ENCODE measurements at regions not wholly inside any gene's neighbourhood (a gene's known extent, or its start where the extent isn't known, plus 50 kb on each side); places are given as distances from the start of the nearest gene placed in this dataset.

DNA sequence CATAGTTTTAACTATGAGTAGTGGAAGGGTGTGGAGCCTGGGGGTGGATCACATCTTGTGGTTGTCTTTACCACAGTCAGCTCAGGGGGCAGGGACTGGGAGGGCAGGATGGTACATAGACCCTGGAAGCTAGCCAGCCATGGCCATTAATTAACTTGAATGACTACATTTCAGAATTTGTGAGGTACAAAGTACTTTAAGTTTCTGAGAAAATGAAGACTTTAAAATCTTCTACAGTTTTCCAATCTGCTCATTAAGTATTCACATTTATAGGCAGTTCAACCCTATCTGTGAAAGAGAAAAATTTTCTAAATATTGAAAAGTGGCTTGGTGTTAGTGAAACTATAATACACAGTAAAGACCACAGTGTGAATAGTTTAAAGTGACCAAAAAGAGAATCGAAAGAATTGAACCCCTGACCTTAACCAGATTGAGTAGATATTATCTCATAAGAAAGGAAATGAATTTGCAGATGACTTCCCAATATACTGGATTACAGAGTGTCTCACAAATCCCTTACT, 234.2 kb upstream of the MEF2C start:
- TF ChIP-seq, protein P1, sequence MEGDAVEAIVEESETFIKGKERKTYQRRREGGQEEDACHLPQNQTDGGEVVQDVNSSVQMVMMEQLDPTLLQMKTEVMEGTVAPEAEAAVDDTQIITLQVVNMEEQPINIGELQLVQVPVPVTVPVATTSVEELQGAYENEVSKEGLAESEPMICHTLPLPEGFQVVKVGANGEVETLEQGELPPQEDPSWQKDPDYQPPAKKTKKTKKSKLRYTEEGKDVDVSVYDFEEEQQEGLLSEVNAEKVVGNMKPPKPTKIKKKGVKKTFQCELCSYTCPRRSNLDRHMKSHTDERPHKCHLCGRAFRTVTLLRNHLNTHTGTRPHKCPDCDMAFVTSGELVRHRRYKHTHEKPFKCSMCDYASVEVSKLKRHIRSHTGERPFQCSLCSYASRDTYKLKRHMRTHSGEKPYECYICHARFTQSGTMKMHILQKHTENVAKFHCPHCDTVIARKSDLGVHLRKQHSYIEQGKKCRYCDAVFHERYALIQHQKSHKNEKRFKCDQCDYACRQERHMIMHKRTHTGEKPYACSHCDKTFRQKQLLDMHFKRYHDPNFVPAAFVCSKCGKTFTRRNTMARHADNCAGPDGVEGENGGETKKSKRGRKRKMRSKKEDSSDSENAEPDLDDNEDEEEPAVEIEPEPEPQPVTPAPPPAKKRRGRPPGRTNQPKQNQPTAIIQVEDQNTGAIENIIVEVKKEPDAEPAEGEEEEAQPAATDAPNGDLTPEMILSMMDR (IDR thresholded peaks at IDR 0.05), result no peak
- DNase-seq (ENCODE audit: extremely low spot score, unreplicated experiment), result no peak
- no peaks in the 10 kb centered on the region for H3K27me3 Mint-ChIP-seq (ENCODE audit: unreplicated experiment)
- H3K4me1 Mint-ChIP-seq (ENCODE audit: unreplicated experiment), result peaks cover 3% of the 10 kb centered on the region
- H3K36me3 Mint-ChIP-seq (ENCODE audit: unreplicated experiment), result no peaks in the 10 kb centered on the region
- no peak overlapping the region for H3K4me3 Mint-ChIP-seq (ENCODE audit: unreplicated experiment)
- no peak overlapping the region for H3K27ac Mint-ChIP-seq (ENCODE audit: unreplicated experiment)
- H3K9me3 Mint-ChIP-seq (ENCODE audit: unreplicated experiment), result no peaks in the 10 kb centered on the region

GRCh38 chr5:89110916-89111646, 228.1 kb upstream of the MEF2C start:
- Mint-ChIP-seq H3K4me3 (ENCODE audit: unreplicated experiment) (no peak overlapping the region), H3K27me3 (ENCODE audit: unreplicated experiment) (no peaks in the 10 kb centered on the region), H3K36me3 (ENCODE audit: unreplicated experiment) (no peaks in the 10 kb centered on the region), H3K4me1 (ENCODE audit: unreplicated experiment) (peaks cover 1% of the 10 kb centered on the region), H3K9me3 (ENCODE audit: unreplicated experiment) (peaks cover 8% of the 10 kb centered on the region), H3K27ac (ENCODE audit: unreplicated experiment) (no peak overlapping the region)
- TF ChIP-seq, protein P1 (IDR thresholded peaks at IDR 0.05), result no peak
- no peak for DNase-seq (ENCODE audit: extremely low spot score, unreplicated experiment)

DNA sequence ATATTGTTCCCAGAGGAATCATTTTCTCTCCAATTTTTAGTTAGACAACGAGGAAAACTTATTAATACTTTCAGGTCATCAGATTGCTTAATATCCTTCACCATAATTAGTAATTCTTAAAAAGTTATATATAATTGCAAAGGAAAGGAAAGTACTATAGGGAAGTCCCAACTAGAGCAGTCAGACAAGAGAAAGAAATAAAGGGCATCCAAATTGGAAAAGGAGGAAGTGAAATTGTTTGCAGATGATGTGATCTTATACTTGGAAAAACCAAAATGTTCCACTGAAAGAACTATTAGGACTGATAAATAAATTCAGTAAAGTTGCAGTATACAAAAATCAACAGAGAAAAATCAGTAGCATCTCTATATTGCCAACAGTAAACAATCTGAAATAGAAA, 223.5 kb upstream of the MEF2C start:
- H3K9me3 Mint-ChIP-seq (ENCODE audit: unreplicated experiment), result peaks cover 8% of the 10 kb centered on the region
- TF ChIP-seq, protein P1 (IDR thresholded peaks at IDR 0.05), result no peak
- no peak overlapping the region for H3K4me3 Mint-ChIP-seq (ENCODE audit: unreplicated experiment)
- H3K4me1 Mint-ChIP-seq (ENCODE audit: unreplicated experiment), result peaks cover 12% of the 10 kb centered on the region
- DNase-seq (ENCODE audit: extremely low spot score, unreplicated experiment), result no peak
- no peaks in the 10 kb centered on the region for H3K36me3 Mint-ChIP-seq (ENCODE audit: unreplicated experiment)
- no peaks in the 10 kb centered on the region for H3K27me3 Mint-ChIP-seq (ENCODE audit: unreplicated experiment)
- no peak overlapping the region for H3K27ac Mint-ChIP-seq (ENCODE audit: unreplicated experiment)

DNA sequence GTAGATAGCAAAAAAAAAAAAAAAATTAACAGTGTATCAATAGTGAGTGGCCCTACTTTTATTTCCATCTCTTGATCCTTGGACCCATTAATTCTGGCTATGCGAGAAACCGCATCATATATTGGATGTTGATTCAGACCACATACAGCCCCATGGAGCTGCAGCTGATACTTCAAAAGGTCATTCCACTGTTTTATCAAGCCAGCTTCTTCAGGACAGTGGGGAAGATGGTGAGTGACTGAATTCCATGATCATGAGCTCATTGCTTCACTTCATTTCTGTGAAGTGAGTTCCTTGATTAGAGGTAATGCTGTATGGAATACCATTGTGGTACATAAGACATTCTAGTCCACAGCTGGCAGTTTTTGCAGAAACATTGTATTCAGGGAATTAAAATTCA, 222.9 kb upstream of the MEF2C start:
- no peaks in the 10 kb centered on the region for H3K27me3 Mint-ChIP-seq (ENCODE audit: unreplicated experiment)
- TF ChIP-seq, protein P1 (IDR thresholded peaks at IDR 0.05), result no peak
- no peak overlapping the region for H3K27ac Mint-ChIP-seq (ENCODE audit: unreplicated experiment)
- no peak overlapping the region for H3K4me3 Mint-ChIP-seq (ENCODE audit: unreplicated experiment)
- H3K9me3 Mint-ChIP-seq (ENCODE audit: unreplicated experiment), result peaks cover 8% of the 10 kb centered on the region
- peaks cover 12% of the 10 kb centered on the region for H3K4me1 Mint-ChIP-seq (ENCODE audit: unreplicated experiment)
- DNase-seq (ENCODE audit: extremely low spot score, unreplicated experiment), result no peak
- no peaks in the 10 kb centered on the region for H3K36me3 Mint-ChIP-seq (ENCODE audit: unreplicated experiment)

DNA sequence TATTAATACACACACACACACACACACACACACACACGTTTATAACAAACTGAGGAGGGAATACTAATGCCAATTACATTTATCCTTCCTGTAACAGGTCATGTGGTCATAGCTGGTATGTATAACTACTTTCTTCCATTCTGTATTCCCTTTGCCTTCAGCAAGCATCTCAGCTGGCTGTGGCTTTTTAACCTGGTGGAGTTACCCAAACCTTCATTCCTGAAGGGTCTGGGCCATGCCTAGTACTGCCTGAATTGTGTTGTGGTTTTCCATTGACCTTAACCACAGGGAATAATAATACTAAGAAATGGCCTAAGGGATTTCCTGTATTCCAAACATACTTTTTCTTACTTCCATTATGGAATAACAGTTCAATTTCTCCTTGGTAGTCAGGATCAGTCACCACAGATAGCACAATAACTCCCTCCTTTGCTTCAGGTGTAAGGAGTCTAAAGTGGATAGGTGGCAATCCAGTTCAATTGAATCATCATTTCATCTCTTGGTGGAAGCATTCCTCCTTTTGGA, 222.2 kb upstream of the MEF2C start:
- peaks cover 12% of the 10 kb centered on the region for H3K4me1 Mint-ChIP-seq (ENCODE audit: unreplicated experiment)
- H3K36me3 Mint-ChIP-seq (ENCODE audit: unreplicated experiment), result no peaks in the 10 kb centered on the region
- no peak overlapping the region for H3K4me3 Mint-ChIP-seq (ENCODE audit: unreplicated experiment)
- TF ChIP-seq, protein P1 (IDR thresholded peaks at IDR 0.05), result no peak
- no peak for DNase-seq (ENCODE audit: extremely low spot score, unreplicated experiment)
- H3K9me3 Mint-ChIP-seq (ENCODE audit: unreplicated experiment), result peaks cover 8% of the 10 kb centered on the region
- H3K27ac Mint-ChIP-seq (ENCODE audit: unreplicated experiment), result no peak overlapping the region
- H3K27me3 Mint-ChIP-seq (ENCODE audit: unreplicated experiment), result no peaks in the 10 kb centered on the region
